ENCODE measurements at regions not wholly inside any gene's neighbourhood (a gene's known extent, or its start where the extent isn't known, plus 50 kb on each side); places are given as distances from the start of the nearest gene placed in this dataset.

- peak; percentile 65 to 82 for DNase-seq
Observed at GRCh38 chr14:51516706-51517395, 134.9 kb upstream of the FRMD6 start.

GRCh38 chr14:51518280-51518679 is 133.4 kb upstream of the FRMD6 start:
- DNase-seq = no peak

- peak in 1 of 2 experiments; percentile 15 for DNase-seq
Observed at GRCh38 chr14:51518711-51519110, 133.0 kb upstream of the FRMD6 start.

GRCh38 chr14:51520087-51520486 is 131.6 kb upstream of the FRMD6 start:
- DNase-seq = no peak

- no peak for DNase-seq
Observed at GRCh38 chr14:51521764-51522163, 129.9 kb upstream of the FRMD6 start.

GRCh38 chr14:51523243-51523642 is 128.5 kb upstream of the FRMD6 start:
- no peak for DNase-seq

GRCh38 chr14:51525739-51526138 is 126.0 kb upstream of the FRMD6 start:
- no peak for DNase-seq

- DNase-seq = no peak
Observed at GRCh38 chr14:51527073-51527472, 124.6 kb upstream of the FRMD6 start.

GRCh38 chr14:51529736-51530135 is 122.0 kb upstream of the FRMD6 start:
- peak in 1 of 2 experiments; percentile 33 for DNase-seq

GRCh38 chr14:51533160-51533559 is 118.5 kb upstream of the FRMD6 start:
- no peak for DNase-seq

- DNase-seq = no peak
Observed at GRCh38 chr14:51533872-51534553, 117.7 kb upstream of the FRMD6 start.

GRCh38 chr14:51534610-51535011 is 117.1 kb upstream of the FRMD6 start:
- no peak for DNase-seq

GRCh38 chr14:51535443-51536044 is 116.2 kb upstream of the FRMD6 start:
- no peak for DNase-seq

- DNase-seq = no peak
Observed at GRCh38 chr14:51538973-51539372, 112.7 kb upstream of the FRMD6 start.

- DNase-seq = peak in 1 of 2 experiments; percentile 25
Observed at GRCh38 chr14:51539571-51540037, 112.1 kb upstream of the FRMD6 start.

- no peak for DNase-seq
Observed at GRCh38 chr14:51540364-51540763, 111.3 kb upstream of the FRMD6 start.

GRCh38 chr14:51544471-51544870 is 107.2 kb upstream of the FRMD6 start:
- no peak for DNase-seq

- no peak for DNase-seq
Observed at GRCh38 chr14:51544901-51545300, 106.8 kb upstream of the FRMD6 start.

- DNase-seq = no peak
Observed at GRCh38 chr14:51545396-51545795, 106.3 kb upstream of the FRMD6 start.

GRCh38 chr14:51546099-51546498 is 105.6 kb upstream of the FRMD6 start:
- DNase-seq = no peak

- peak in 1 of 2 experiments; percentile 22 for DNase-seq
Observed at GRCh38 chr14:51546603-51547258, 105.0 kb upstream of the FRMD6 start.

GRCh38 chr14:51547260-51547659 is 104.5 kb upstream of the FRMD6 start:
- DNase-seq = peak; percentile 48 to 85

- DNase-seq = no peak
Observed at GRCh38 chr14:51547701-51548100, 104.0 kb upstream of the FRMD6 start.

All from NCI-H446 (cell line).